GM12878 (cell line): ENCODE measurements at regions not wholly inside any gene's neighbourhood (a gene's known extent, or its start where the extent isn't known, plus 50 kb on each side); places are given as distances from the start of the nearest gene placed in this dataset.

Source experiments
- CBX5 ChIP-seq: sonication (generic); IDR thresholded peaks from 2 replicates; pipeline ENCODE4 v1.6.1; 2016; ENCODE audit warnings: low read depth, moderate library complexity, mild to moderate bottlenecking, inconsistent platforms
- EP300 ChIP-seq, 2 experiments: fragments of 150-350 bp in 1 of 2; IDR thresholded peaks; 2 replicates each; pipeline ENCODE4 v1.6.1; 2011 to 2012; ENCODE audit warnings: low read depth in 2 of 2, low read length in 2 of 2, borderline replicate concordance in 1 of 2, improper control_type of control experiment in 1 of 2, inconsistent platforms in 1 of 2; ENCODE audit not compliant: control insufficient read depth in 1 of 2
- EZH2 ChIP-seq: IDR thresholded peaks from 2 replicates; pipeline ENCODE4 v1.6.1; 2012; ENCODE audit warnings: low read depth, mild to moderate bottlenecking, control low read depth, inconsistent platforms, low read length, borderline replicate concordance; ENCODE audit not compliant: control insufficient read depth
- MTA3 ChIP-seq: IDR thresholded peaks from 2 replicates; pipeline ENCODE4 v1.6.1; 2012; ENCODE audit warnings: low read length, inconsistent platforms, borderline replicate concordance
- MYC ChIP-seq: IDR thresholded peaks from 2 replicates; pipeline ENCODE4 v1.6.1; 2011; ENCODE audit warnings: mild to moderate bottlenecking, low read length, moderate library complexity, inconsistent platforms; ENCODE audit not compliant: insufficient read depth, insufficient replicate concordance, insufficient read length, severe bottlenecking
- POLR2AphosphoS5 ChIP-seq: IDR thresholded peaks from 2 replicates; pipeline ENCODE4 v1.6.1; 2011; ENCODE audit warnings: mild to moderate bottlenecking, low read length, inconsistent platforms
- RB1 ChIP-seq: fragments of 450-650 bp; formaldehyde crosslinking; IDR thresholded peaks from 2 replicates; pipeline ENCODE4 v1.6.1; 2017; ENCODE audit warnings: mild to moderate bottlenecking, borderline replicate concordance
- RCOR1 ChIP-seq: conservative IDR thresholded peaks from 2 replicates; pipeline ENCODE4 v1.6.1; 2012; ENCODE audit warnings: low read depth, low read length, improper control_type of control experiment
- SMC3 ChIP-seq: IDR thresholded peaks from 2 replicates; pipeline ENCODE4 v1.6.1; 2011; ENCODE audit warnings: low read length, improper control_type of control experiment, borderline replicate concordance
- SPI1 ChIP-seq: IDR thresholded peaks from 2 replicates; pipeline ENCODE4 v1.6.1; 2011; ENCODE audit warnings: low read depth, mild to moderate bottlenecking, low read length, moderate library complexity, borderline replicate concordance; ENCODE audit not compliant: insufficient read depth
- TF ChIP-seq, protein P1 (sequence below), 3 experiments: IDR thresholded peaks in 2 of 3; conservative IDR thresholded peaks in 1 of 3; 2 replicates each; pipeline ENCODE4 v1.5.1; 2011; ENCODE audit warnings: low read depth in 3 of 3, low read length in 3 of 3, mild to moderate bottlenecking in 3 of 3, control low read depth in 2 of 3, moderate library complexity in 2 of 3, inconsistent platforms in 1 of 3, mixed read lengths in 1 of 3; ENCODE audit not compliant: control insufficient read depth in 2 of 3, insufficient read depth in 1 of 3; ENCODE audit errors: extremely low read depth in 1 of 3
- TF ChIP-seq, protein P2 (sequence below): IDR thresholded peaks from 2 replicates; pipeline ENCODE4 v1.6.1; 2012; ENCODE audit warnings: low read depth, low read length, improper control_type of control experiment
- TF ChIP-seq, protein P3 (sequence below): fragments of 450-650 bp; IDR thresholded peaks from 2 replicates; pipeline ENCODE4 v1.6.1; 2014; ENCODE audit warnings: mild to moderate bottlenecking

DNA sequence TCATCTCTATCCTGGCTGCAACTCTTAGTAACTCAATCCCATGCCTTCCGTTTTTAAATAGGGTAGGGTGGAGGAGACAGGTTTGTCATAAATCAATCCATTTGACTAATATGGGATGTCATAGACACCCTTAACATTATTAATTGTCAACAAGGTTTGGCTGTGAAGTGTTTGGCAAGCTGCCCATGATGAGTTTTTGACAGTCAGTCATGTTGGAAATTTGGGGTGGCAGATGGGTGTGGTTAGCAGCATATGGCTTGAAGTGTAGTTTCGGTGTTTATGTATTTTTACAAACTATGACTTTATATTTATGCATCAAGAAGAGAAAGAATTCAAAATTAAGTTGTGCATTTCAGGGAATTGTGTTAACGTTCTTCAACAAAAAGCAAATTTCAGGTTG is 221.8 kb upstream of the CDH5 start:
- TF ChIP-seq RB1 = no peak
- no peak for TF ChIP-seq MTA3
- TF ChIP-seq POLR2AphosphoS5 = no peak
- TF ChIP-seq, protein P1, sequence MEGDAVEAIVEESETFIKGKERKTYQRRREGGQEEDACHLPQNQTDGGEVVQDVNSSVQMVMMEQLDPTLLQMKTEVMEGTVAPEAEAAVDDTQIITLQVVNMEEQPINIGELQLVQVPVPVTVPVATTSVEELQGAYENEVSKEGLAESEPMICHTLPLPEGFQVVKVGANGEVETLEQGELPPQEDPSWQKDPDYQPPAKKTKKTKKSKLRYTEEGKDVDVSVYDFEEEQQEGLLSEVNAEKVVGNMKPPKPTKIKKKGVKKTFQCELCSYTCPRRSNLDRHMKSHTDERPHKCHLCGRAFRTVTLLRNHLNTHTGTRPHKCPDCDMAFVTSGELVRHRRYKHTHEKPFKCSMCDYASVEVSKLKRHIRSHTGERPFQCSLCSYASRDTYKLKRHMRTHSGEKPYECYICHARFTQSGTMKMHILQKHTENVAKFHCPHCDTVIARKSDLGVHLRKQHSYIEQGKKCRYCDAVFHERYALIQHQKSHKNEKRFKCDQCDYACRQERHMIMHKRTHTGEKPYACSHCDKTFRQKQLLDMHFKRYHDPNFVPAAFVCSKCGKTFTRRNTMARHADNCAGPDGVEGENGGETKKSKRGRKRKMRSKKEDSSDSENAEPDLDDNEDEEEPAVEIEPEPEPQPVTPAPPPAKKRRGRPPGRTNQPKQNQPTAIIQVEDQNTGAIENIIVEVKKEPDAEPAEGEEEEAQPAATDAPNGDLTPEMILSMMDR (IDR thresholded peaks at IDR 0.05 in 2 of 3, conservative IDR thresholded peaks at IDR 0.05 in 1 of 3; ENCODE audit: control insufficient read depth in 2 of 3, extremely low read depth in 1 of 3, insufficient read depth in 1 of 3, low read depth in 3 of 3, low read length in 3 of 3) = no peak
- no peak for TF ChIP-seq RCOR1
- TF ChIP-seq, protein P2, sequence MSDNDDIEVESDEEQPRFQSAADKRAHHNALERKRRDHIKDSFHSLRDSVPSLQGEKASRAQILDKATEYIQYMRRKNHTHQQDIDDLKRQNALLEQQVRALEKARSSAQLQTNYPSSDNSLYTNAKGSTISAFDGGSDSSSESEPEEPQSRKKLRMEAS = no peak
- TF ChIP-seq CBX5 = no peak
- TF ChIP-seq EZH2 = no peak
- TF ChIP-seq MYC = no peak
- no peak for TF ChIP-seq SPI1
- TF ChIP-seq, protein P3, sequence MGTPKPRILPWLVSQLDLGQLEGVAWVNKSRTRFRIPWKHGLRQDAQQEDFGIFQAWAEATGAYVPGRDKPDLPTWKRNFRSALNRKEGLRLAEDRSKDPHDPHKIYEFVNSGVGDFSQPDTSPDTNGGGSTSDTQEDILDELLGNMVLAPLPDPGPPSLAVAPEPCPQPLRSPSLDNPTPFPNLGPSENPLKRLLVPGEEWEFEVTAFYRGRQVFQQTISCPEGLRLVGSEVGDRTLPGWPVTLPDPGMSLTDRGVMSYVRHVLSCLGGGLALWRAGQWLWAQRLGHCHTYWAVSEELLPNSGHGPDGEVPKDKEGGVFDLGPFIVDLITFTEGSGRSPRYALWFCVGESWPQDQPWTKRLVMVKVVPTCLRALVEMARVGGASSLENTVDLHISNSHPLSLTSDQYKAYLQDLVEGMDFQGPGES = no peak
- no peak for TF ChIP-seq EP300 (IDR thresholded peaks at IDR 0.05; ENCODE audit: borderline replicate concordance in 1 of 2, control insufficient read depth in 1 of 2, low read depth in 2 of 2, low read length in 2 of 2)
- no peak for TF ChIP-seq SMC3
